ENCODE measurements at regions not wholly inside any gene's neighbourhood (a gene's known extent, or its start where the extent isn't known, plus 50 kb on each side); places are given as distances from the start of the nearest gene placed in this dataset.

DNA sequence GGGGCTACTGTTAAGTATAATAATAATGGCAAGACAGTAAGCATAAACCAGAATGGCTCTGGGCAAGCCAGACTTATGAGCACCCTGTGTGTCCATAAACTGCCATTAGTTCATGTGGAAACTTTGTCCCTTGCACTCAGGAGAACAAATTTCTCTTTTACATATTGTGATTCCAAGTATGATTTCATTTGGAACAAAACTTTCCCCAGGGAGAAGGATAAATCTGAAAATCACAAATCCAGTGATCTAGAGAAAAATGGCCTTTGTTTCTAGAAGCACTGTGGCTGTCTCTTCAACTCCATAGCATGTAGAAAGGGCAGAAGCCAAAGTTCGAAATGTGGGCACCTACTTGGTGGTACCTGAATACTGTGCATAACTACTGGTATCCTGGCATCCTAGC lies 823.7 kb upstream of the SOX11 start:
- TF ChIP-seq POLR2AphosphoS5 (IDR thresholded peaks at IDR 0.05; ENCODE audit: low read depth, low read length) = no peak
- no peak for TF ChIP-seq POLR2A (IDR thresholded peaks at IDR 0.05; ENCODE audit: borderline replicate concordance, extremely low read depth, insufficient read depth, insufficient read length)
- no peak for TF ChIP-seq EZH2 (IDR thresholded peaks at IDR 0.05)
- TF ChIP-seq, protein P1, sequence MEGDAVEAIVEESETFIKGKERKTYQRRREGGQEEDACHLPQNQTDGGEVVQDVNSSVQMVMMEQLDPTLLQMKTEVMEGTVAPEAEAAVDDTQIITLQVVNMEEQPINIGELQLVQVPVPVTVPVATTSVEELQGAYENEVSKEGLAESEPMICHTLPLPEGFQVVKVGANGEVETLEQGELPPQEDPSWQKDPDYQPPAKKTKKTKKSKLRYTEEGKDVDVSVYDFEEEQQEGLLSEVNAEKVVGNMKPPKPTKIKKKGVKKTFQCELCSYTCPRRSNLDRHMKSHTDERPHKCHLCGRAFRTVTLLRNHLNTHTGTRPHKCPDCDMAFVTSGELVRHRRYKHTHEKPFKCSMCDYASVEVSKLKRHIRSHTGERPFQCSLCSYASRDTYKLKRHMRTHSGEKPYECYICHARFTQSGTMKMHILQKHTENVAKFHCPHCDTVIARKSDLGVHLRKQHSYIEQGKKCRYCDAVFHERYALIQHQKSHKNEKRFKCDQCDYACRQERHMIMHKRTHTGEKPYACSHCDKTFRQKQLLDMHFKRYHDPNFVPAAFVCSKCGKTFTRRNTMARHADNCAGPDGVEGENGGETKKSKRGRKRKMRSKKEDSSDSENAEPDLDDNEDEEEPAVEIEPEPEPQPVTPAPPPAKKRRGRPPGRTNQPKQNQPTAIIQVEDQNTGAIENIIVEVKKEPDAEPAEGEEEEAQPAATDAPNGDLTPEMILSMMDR (IDR thresholded peaks at IDR 0.05 in 2 of 3, conservative IDR thresholded peaks at IDR 0.05 in 1 of 3; ENCODE audit: borderline replicate concordance in 1 of 3, insufficient read depth in 1 of 3, low read depth in 2 of 3, low read length in 2 of 3) = no peak
- no peak for TF ChIP-seq JUND (IDR thresholded peaks at IDR 0.05)
- no peak for TF ChIP-seq EZH2phosphoT487 (IDR thresholded peaks at IDR 0.05; ENCODE audit: borderline replicate concordance)
- TF ChIP-seq, protein P2, sequence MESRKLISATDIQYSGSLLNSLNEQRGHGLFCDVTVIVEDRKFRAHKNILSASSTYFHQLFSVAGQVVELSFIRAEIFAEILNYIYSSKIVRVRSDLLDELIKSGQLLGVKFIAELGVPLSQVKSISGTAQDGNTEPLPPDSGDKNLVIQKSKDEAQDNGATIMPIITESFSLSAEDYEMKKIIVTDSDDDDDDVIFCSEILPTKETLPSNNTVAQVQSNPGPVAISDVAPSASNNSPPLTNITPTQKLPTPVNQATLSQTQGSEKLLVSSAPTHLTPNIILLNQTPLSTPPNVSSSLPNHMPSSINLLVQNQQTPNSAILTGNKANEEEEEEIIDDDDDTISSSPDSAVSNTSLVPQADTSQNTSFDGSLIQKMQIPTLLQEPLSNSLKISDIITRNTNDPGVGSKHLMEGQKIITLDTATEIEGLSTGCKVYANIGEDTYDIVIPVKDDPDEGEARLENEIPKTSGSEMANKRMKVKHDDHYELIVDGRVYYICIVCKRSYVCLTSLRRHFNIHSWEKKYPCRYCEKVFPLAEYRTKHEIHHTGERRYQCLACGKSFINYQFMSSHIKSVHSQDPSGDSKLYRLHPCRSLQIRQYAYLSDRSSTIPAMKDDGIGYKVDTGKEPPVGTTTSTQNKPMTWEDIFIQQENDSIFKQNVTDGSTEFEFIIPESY (IDR thresholded peaks at IDR 0.05; ENCODE audit: extremely low read depth, insufficient replicate concordance, low read length) = no peak
- TF ChIP-seq, protein P3, sequence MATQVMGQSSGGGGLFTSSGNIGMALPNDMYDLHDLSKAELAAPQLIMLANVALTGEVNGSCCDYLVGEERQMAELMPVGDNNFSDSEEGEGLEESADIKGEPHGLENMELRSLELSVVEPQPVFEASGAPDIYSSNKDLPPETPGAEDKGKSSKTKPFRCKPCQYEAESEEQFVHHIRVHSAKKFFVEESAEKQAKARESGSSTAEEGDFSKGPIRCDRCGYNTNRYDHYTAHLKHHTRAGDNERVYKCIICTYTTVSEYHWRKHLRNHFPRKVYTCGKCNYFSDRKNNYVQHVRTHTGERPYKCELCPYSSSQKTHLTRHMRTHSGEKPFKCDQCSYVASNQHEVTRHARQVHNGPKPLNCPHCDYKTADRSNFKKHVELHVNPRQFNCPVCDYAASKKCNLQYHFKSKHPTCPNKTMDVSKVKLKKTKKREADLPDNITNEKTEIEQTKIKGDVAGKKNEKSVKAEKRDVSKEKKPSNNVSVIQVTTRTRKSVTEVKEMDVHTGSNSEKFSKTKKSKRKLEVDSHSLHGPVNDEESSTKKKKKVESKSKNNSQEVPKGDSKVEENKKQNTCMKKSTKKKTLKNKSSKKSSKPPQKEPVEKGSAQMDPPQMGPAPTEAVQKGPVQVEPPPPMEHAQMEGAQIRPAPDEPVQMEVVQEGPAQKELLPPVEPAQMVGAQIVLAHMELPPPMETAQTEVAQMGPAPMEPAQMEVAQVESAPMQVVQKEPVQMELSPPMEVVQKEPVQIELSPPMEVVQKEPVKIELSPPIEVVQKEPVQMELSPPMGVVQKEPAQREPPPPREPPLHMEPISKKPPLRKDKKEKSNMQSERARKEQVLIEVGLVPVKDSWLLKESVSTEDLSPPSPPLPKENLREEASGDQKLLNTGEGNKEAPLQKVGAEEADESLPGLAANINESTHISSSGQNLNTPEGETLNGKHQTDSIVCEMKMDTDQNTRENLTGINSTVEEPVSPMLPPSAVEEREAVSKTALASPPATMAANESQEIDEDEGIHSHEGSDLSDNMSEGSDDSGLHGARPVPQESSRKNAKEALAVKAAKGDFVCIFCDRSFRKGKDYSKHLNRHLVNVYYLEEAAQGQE (IDR thresholded peaks at IDR 0.05; ENCODE audit: low read depth) = no peak
- no peak for TF ChIP-seq RAD21 (IDR thresholded peaks at IDR 0.05; ENCODE audit: low read depth)
- TF ChIP-seq YY1 (IDR thresholded peaks at IDR 0.05; ENCODE audit: extremely low read depth, insufficient replicate concordance, low read depth, low read length) = no peak
